Stimulated activated CD8-positive, alpha-beta memory T cell treated with anti-CD3 and anti-CD28 coated beads, Interleukin-2, amount 100 ng/mL, for 48 hours (primary cell): ENCODE measurements at regions not wholly inside any gene's neighbourhood (a gene's known extent, or its start where the extent isn't known, plus 50 kb on each side); places are given as distances from the start of the nearest gene placed in this dataset.

ENCODE experiments used
- DNase-seq, 2 donors: peaks; one replicate each; pipeline ENCODE4 v3.0.0-alpha.2; 2020; ENCODE audit warnings: low read depth in 2 of 2

DNA sequence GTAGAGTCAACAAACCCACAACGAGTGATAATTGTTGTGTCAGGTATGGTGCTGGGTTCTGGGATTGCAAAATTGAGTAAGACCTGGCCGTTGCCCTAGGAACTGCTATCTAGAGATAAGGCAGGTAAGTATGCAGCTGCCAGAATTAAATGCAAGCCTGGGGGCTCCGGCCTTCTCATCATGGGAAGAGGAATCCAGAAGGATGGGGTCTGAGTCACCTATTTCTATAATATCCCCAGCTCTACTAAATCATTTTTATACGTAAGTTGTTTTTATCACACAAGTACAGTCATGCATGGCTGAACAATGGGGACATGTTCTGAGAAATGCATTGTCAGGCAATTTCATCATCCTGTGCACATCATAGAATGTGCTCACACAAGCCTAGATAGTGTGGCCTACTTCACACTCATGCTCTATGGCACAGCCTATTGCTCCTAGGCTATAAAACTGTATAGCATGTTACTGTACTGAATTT is 203.0 kb downstream of the KLF5 start:
- DNase-seq: no peak

DNA sequence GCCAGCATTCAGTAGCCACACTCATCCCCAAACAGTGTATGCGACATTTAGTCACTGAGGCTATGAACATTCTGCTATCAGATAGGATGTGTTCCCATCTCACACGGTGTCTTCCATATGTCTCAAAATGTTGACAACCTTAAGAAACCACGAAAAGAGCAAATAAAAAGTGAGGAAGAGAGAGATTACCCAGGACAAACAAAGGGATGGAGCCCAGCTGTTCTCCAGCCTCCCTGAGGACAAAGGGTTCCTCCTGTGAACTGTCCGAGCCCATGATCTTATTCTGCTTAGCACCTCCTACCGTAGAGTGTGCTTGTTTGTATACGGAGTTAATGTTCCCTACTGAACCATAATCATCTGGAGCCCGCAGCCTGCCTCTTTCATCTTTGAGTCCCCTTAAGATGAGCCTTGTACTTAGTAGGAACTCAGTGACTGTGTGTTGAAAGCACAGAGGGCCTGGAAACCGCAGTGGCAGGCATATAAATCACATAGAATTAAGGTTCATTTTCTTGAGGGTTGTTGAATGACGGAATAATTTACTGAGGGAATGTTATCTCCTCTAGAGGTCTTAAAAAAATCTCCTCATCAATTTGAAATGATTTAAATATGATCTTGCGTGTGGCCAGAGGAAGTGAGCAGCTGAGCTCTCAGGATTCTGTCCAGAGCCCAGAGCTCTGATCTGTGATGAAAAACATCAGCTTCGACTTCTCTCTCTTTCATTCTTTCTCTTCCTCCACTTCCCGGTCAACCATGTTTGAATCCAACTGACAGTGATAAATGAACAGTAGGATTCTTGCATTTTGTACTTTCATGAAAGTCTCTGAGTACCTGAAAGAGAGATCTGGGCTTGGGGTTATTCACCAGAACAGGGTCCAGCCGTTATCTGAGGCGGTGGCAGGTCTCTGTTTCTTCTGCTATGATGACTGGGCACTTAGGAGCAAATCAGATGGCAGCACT is 200.5 kb downstream of the KLF5 start:
- DNase-seq: no peak

DNA sequence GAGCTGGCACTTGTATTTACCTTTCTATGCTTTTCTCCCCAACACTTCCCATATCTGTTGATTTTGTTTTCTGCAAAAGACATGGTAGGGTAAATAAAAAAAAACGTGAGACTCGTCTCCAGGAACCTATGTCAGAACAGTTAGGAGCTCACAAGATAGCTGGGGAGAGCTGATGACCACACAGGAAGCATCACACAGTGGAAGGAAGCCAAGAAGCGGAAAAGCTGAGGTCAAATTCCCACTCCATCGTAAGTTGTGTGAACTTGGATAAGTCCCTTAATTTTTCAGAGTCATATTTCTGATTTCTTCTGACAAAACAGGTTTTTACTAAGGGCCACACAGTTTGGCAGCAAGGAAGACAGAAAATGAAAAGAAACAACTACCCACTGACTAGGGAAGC is 199.6 kb downstream of the KLF5 start:
- no peak for DNase-seq

DNA sequence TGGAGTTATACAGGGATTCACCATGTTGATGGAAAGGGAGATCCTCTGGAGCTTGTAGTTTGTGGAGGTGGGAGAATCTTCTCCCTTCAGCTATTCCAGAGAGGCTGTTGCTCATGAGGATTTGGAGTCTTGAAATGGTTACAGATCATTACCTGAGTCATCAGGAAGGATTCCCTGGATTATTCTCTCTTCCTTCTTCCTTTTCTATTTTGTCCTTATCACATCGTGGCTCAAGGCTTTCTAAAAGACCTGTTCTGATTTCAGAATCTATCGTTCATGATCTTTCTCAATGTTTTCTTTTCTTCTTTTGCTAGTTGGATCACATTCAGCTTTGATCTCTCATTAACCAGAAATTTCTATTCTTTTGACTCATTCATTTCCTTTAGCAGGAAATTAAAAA is 196.0 kb downstream of the KLF5 start:
- DNase-seq: no peak

DNA sequence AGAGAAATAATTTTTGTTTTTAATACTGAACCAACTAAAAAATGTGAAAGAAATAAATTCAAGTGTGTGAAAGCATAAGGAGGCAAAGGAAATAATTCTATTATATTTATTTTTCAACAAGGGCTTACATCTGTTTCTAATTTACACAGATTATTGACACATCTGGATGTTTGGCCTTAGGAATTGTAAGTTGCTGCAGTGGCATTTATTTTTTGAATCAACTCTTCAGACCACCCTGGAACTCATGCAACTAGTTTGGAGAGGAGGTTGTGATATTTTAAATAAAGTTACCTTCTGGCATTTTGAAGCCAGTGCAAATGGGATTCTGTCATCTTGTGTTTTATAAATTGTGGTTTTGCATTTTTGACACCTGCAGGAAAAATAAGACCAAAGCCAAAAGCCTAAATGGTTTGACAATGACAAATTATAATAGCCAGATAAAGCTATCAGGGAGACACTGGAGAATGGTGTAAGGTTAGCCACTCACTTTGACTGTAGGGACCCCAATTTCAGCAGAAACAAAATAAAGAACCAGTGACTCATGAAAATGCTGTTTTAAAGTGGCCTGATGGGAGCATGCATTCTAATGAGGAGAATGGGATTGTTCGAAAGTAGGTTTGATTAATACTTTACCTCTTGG is 192.9 kb downstream of the KLF5 start:
- DNase-seq: no peak

DNA sequence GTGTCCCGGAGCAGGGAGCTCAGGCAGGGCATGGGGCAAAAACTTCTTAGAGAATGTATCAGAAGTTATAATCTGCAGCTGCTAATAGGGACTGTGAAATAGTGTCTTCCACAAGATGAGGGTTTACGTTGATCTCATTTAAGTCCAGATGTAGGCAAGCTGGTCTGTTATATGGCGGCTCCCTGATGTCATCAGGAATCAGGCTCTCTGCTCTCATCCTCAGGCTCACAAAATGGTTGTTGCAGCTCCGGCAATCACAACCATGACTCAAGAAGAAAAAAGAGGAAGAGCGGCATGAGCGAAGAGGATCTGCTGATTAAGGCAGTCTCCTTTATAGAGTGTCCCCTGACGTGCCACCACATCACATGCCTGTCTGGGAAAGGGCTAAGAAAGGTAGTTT is 191.3 kb downstream of the KLF5 start:
- DNase-seq: no peak

DNA sequence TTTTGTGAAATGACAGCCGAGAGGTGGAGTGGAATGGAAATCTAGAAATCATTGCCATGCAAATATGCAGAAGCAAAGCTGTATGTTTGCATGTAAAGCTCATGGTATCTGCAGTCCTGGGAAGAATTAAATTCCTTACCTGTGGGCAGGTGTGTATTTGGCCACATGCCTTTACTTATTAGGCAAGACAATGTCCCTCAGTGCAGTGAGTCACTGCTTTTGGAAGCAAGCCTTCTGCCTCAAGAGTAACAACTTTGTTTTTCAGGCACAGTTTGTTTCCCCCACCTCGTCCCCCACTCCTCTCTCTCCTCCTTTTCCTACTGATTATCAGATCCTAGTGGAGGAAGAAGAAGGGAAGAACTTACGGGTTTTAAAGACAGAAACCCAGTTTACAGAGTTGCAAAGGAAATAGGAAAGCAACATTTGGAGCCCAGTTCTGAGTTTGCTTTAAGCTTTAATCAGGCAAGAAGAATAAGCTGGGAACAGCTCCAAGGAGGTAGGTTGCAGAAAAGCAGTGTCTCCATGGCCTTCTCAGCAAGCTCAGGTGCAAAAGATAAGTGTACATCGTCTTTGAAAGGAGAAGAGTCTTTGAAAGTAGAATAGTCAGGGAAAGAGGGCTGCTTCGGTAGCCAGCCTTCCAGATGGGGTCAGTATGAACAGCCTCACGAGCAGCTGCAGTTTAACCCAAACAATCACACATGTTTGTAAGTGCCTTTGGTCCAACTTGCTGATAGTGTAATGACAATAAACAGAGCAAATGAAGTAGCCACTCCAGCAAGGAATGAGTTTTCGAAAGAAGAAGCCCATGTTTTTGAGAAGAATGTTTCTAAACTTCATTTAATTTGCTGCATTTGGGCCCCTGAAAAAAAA is 190.1 kb downstream of the KLF5 start:
- no peak for DNase-seq

DNA sequence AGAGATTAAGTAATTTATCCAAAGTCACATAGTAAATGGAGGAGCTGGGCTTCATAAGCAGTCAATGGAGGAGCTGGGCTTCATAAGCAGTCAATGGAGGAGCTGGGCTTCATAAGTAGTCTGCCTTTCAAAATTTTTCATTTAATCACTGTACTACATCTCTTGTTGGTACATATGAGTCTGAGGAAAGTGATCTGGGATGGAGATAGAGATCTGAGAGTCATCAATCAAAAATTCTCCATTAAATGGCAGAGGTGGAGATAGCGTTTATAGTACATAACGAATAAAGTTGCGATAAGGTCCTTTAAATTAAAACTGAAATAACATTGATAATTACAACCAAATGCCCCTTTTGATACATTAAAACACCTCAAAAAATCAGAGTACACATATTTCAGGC is 189.3 kb downstream of the KLF5 start:
- no peak for DNase-seq

DNA sequence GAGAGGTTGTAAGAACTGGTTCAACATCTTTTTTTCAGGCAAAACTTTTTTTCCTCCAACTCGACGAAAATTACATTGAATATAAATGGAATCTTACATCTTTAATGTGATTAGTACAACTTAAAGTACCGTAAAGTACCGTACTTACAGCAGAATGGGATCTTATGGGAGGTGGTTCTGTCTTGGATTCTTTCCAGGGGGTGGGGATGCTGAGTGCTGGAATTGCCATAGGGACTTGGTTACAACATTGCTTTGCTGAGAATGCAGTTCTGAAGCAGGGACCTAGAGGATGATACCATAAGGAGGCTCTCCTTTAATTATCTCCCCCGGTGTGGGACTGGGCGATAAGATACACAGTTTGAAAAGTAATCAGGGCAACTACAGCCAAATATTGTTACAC is 186.4 kb downstream of the KLF5 start:
- no peak for DNase-seq

DNA sequence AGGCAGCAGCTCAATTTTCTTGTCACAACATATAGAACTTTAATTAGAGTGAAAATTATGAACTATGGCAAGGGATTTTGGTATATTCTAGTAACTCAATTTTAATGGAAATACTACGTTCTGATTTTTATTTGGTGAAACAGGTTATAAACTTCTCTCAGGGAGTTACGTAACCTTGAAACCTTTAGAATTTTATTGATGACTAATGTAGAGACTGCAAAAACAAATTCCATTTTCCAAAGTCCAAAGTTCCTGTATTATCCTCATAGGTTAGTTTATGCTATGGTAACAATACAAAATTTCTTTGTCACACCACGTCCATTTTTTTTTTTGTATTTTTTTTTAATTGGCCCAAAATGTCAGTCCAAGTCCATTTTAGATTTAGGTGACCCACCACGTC is 185.7 kb downstream of the KLF5 start:
- no peak for DNase-seq

DNA sequence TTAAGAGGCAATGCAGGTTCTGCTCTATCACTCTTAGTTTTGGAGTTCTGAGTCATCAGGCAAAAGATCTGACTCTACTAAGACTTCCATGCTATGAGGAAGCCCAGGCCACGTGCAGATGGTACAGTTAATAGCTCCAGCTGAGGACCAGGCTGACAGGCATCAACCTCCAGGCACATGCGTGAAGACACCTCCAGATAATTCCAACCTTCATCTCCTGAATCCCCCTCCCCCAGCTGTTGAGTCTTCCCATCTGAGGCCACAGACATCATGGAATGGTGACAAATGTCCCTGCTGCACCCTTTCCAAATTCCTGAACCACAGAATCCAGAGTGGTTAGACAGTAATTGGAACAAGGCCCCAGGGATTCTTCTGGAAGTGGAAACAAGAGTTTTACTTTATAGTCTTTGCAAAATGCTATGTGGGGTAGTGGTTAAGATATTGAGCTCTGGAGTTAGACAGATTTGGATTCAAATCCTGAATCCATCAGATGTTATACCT is 183.8 kb downstream of the KLF5 start:
- no peak for DNase-seq

DNA sequence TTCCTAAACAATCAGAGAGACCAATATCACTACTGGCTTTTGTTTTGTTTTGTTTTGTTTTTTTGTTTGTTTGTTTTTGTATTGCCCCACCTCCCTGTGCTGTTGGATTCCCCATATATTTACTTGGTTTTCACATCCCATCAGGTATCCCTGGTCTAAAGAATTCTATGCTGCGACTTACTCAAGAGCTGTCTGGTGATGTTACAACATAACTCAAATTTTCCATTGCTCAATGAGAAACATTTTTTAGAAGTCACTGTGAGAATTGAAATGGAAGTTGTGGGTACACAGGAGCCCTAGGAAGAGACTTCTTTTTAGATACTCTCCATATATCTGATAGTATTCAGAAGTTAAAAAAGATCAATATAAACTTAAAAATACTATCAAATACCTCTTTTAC is 181.4 kb downstream of the KLF5 start:
- DNase-seq: no peak

DNA sequence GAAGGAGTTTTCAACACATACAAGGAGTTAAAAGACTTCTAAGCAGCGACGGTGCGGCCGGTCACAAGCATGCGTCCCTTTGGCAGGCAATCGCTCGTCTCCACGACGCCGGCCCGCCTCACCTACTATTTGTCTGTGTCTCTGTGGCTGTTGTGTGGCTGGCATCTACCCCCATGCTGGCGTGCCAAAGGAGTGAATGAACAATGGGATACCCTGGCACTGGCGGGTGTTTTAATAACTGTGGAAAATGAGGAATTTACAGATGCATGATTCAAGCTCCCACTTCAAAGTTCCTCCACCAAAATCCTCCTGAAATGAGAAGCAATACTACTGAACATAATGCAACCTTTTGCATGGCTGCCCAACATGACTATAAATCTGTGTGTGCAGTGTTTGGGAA is 176.6 kb downstream of the KLF5 start:
- no peak for DNase-seq

DNA sequence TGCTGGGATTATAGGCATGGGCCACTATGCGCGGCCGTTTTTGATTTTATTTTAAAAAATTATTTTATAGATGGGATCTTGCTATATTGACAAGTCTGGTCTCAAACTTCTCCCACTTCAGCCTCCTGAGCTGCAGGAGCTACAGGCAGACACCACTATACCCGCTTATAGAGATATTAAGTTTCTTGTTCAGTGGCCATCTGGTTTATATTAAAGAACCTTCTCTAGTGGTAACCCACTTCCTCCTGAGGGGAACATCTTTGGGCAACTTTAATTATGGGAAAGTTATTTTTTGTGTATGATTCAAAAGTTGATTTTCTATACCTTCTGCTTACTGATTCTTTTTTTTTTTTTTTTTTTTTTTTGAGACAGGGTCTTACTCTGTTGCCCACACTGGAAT is 172.7 kb downstream of the KLF5 start:
- DNase-seq: no peak

DNA sequence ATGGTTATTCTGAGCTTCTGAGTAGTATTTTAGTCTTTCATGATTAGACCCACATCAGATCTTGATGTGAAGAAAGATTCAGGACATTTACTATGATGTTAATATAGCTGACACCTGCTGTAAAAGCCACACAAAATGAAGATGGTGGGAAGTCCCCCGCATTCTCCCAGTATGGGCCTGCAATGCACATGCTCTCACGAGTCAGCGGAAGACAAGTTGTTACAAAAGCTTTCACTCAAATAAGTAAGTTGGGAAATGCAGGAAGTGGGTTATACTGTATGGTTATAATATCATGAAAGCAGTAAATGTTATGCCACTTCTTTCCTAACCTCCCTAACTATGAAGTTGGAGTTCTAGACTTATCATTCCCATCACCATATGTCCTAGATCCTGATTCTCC is 171.9 kb downstream of the KLF5 start:
- DNase-seq: no peak

DNA sequence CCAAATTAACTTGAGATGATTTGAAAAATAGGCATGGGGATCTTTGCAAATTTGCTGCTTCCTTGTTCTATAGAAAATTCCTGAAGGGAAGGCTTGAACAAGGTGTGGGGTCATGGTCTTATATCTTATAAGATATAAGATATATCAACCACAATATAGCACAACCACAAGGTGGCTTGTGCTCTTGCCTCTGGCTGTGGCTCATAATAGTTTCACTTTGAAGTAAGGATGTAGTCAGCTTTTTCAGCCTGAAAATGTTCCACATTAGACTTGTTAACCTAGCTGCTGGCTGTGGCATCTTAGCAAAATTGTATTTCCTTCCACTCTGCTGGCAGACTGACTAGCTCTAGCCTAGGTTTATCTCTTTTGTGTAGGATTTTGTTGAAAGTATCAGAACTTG is 169.7 kb downstream of the KLF5 start:
- no peak for DNase-seq

DNA sequence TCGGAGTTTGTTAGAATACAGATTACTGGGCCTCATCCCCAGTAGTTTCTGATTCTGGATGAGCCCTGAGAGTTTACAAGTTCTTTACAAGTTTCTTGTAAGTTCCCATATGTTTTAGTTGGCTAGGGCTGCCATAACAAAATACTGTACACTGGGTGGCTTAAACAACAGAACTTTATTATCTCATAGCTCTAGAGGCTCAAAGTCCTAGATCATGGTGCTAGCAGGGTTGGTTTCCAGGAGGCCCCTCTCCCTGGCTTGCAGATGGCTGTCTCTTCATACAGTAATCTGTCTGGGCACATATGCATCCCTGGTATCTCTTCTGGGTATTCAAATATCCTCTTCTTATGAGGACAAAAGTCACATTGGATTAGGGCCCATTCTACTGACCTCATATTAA is 167.2 kb downstream of the KLF5 start:
- DNase-seq: no peak

DNA sequence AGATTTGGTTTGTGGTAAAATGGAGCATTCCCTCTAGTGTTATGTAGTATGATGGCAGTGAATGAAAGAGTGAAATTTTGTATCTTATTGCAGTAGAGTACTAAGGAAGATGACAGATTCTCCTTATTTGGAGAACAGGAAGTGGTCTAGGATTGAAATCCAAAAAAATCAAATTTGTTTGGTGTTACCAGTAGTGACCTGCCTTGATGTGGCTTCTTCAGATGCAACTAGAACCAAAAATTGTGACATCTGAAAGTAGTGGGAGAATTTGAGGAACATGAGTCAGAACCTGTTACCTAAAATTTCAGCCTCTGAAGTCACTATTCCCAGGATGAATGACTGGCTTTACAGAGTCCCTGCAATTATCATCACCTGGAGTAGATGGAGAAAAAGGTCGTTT is 165.9 kb downstream of the KLF5 start:
- DNase-seq: no peak

DNA sequence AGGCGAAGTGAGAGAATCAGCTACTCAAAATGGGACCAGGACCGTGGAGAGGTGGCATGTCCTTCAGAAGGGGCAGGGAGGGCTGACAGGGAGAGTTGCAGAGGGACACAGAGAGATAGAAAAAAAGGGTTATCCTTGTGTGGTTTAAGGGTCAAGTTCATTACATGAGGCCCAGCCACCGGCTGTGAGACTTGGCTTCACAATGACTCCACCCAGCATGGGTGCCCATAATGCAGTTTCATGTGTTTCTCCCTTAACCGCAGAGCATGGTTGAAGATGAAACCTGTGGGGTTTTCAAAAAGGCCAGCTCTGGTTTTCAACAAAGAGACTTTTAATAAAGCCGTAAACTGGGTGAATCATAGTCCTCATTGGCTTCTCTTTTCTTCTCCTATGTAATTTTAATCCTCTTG is 164.6 kb downstream of the KLF5 start:
- DNase-seq: peak; percentile 4 to 28

DNA sequence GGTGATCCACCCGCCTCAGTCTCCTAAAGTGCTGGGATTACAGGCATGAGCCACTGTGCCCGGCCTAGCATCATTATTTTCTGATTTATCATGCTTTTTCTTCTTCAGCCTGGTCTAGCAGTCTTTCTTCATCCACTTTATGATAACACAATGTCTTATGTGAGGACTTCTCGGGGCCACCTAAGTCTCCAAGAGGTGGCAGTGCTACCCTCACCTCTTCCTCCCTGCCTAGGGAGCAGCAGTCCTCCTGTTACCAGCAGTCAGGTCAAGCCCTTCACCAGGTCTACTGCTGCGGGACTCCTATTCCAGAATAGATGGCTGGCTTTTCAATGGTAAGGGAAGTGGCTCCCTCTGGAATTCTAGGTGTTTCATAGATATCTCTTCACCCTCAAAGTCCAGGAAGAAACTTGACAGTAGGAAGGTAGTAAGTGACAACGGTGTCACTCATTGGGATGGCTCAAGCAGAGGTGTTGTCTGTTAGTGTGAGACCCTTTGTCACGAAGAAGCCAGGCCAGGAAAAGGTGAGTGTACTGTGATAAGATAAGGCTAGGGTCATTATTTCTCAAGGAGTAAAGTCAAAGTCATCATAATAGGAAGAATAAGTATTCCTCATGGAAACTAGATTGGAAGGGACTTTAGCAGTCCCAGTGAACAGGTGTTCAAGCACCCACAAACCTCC is 164.0 kb downstream of the KLF5 start:
- DNase-seq: no peak

DNA sequence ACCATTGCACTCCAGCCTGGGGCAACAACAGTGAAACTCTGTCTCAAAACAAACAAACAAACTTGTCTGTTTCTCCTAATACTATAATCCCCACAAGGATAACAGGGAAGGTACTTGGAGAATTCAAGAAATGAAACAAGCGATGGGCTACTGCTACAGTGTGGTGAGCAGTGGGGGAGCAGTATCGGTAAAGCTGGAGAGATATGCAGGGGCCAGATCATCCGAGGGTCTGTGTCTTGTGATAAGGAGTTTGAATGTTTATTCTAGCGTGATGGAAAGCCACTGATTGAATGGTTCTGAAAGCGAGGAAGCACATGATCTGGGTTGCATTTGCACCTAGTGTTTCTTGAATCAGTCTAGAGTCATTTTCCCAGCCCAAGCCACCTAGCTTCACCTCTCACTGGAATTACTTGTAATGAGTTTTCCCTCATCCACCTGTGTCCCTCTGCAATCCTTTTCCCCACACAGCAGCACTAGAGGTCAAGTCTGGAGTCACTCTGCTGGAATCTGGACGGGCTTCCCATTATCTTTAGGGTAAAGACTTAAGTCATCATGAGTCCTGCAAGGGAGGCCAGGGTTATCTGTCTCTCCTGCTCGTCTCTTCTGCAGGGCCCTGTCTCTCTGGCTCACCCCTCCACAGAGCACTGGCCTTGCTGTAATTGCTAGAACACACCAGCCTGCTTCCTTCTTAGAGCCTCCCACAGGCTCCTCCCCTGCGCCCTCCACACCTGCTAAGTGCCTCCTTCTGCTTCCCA is 162.3 kb downstream of the KLF5 start:
- no peak for DNase-seq
